Natural killer cell (primary cell): ENCODE measurements at regions not wholly inside any gene's neighbourhood (a gene's known extent, or its start where the extent isn't known, plus 50 kb on each side); places are given as distances from the start of the nearest gene placed in this dataset.

Source experiments
- ATAC-seq, 3 donors: fragments of 150-1000 bp in 2 of 3; fragments of 200-7000 bp in 1 of 3; cut with Tn5 transposase; 1 replicate in 1 of 3; 2 replicates in 2 of 3; pipeline ENCODE4 v1.10.0; 2021; ENCODE audit warnings: mild to moderate bottlenecking in 2 of 3, moderate library complexity in 2 of 3
- DNase-seq, 2 donors: peaks; one replicate each; pipeline versions ENCODE4 v3.0.0 to v3.0.0-alpha.2; 2013 to 2021; ENCODE audit warnings: mixed read lengths in 1 of 2
- H3K27ac ChIP-seq: one replicate; pipeline ENCODE4 v1.5.1; 2013; ENCODE audit warnings: mild to moderate bottlenecking, low read length
- H3K27me3 ChIP-seq: one replicate; pipeline ENCODE4 v1.6.1; 2013; ENCODE audit warnings: low read length; ENCODE audit not compliant: control insufficient read depth, insufficient read depth
- H3K36me3 ChIP-seq: one replicate; pipeline ENCODE4 v1.6.1; 2013; ENCODE audit warnings: low read length; ENCODE audit not compliant: control insufficient read depth, insufficient read depth
- H3K4me1 ChIP-seq: one replicate; pipeline ENCODE4 v1.6.1; 2013; ENCODE audit warnings: low read length; ENCODE audit not compliant: control insufficient read depth, insufficient read depth
- H3K4me3 ChIP-seq: one replicate; pipeline ENCODE4 v1.5.1; 2013; ENCODE audit warnings: low read length
- H3K9me3 ChIP-seq: one replicate; pipeline ENCODE4 v1.6.1; 2013; ENCODE audit warnings: low read length; ENCODE audit not compliant: control insufficient read depth, insufficient read depth
- H3K27ac Mint-ChIP-seq, 2 donors: one replicate each; pipeline ENCODE4 v1.8.0; 2022; ENCODE audit warnings: mild to moderate bottlenecking in 2 of 2, mixed read lengths in 2 of 2, moderate library complexity in 1 of 2
- H3K27me3 Mint-ChIP-seq, 2 donors: one replicate each; pipeline ENCODE4 v1.8.0; 2022; ENCODE audit warnings: low read depth in 2 of 2, mixed read lengths in 2 of 2
- H3K36me3 Mint-ChIP-seq: one replicate; pipeline ENCODE4 v1.8.0; 2022; ENCODE audit warnings: mixed read lengths
- H3K4me1 Mint-ChIP-seq, 2 donors: one replicate each; pipeline ENCODE4 v1.8.0; 2022; ENCODE audit warnings: mixed read lengths in 2 of 2
- H3K4me3 Mint-ChIP-seq: one replicate; pipeline ENCODE4 v1.8.0; 2022; ENCODE audit warnings: mild to moderate bottlenecking, moderate library complexity, mixed read lengths
- H3K9me3 Mint-ChIP-seq, 2 donors: one replicate each; pipeline ENCODE4 v1.8.0; 2022; ENCODE audit warnings: mixed read lengths in 2 of 2
- WGBS: methylation state at CpG from one replicate; pipeline ENCODE4 v1.1.7; 2013; ENCODE audit warnings: missing lambda C conversion rate; ENCODE audit not compliant: insufficient coverage; 5-methylcytosine and 5-hydroxymethylcytosine counted together
- intact Hi-C: fragments of 100-400 bp; cut with micrococcal nuclease; formaldehyde crosslinking; loops from one replicate; pipeline ENCODE4 v1.14.2; 2022
- TF ChIP-seq, protein P1 (sequence below): fragments of 200-600 bp; IDR thresholded peaks from one replicate; pipeline ENCODE4 v1.8.0; 2022; ENCODE audit warnings: antibody characterized with exemption

DNA sequence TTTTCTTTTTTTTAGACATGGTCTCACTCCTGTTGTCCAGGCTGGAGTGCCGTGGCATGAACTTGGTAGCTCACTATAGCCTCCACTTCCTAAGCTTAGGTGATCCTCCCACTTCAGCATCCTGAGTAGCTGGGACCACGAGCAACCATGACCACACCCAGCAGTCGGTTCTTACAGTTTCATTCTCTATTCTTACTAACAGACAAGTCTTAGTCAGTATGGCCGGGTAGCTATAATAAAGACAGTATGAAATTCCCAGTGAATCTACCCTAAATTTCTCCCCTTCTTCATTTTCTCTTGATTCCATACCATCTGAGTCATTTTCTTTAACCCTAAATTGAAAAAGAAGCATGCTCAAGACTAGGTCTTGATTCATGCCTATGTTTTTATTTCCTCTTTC, 775.3 kb upstream of the NRXN1 start:
- TF ChIP-seq, protein P1, sequence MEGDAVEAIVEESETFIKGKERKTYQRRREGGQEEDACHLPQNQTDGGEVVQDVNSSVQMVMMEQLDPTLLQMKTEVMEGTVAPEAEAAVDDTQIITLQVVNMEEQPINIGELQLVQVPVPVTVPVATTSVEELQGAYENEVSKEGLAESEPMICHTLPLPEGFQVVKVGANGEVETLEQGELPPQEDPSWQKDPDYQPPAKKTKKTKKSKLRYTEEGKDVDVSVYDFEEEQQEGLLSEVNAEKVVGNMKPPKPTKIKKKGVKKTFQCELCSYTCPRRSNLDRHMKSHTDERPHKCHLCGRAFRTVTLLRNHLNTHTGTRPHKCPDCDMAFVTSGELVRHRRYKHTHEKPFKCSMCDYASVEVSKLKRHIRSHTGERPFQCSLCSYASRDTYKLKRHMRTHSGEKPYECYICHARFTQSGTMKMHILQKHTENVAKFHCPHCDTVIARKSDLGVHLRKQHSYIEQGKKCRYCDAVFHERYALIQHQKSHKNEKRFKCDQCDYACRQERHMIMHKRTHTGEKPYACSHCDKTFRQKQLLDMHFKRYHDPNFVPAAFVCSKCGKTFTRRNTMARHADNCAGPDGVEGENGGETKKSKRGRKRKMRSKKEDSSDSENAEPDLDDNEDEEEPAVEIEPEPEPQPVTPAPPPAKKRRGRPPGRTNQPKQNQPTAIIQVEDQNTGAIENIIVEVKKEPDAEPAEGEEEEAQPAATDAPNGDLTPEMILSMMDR: no peak
- Mint-ChIP-seq H3K9me3 (peaks cover 13 to 15% of the 10 kb centered on the region in 2 donors), H3K36me3 (peaks cover 15% of the 10 kb centered on the region), H3K4me1 (no peaks in the 10 kb centered on the region), H3K27ac (no peak overlapping the region), H3K4me3 (no peak overlapping the region), H3K27me3 (no peaks in the 10 kb centered on the region)
- DNase-seq (no peak), ATAC-seq (no peak)
- H3K9me3 ChIP-seq: no peaks in the 10 kb centered on the region
- no peak overlapping the region for H3K4me3 ChIP-seq
- no peaks in the 10 kb centered on the region for H3K4me1 ChIP-seq
- no peaks in the 10 kb centered on the region for H3K36me3 ChIP-seq
- WGBS: 82% methylated on average over 4 of the region's 4 CpGs
- H3K27ac ChIP-seq: no peak overlapping the region
- intact Hi-C loops: no loop called here
- H3K27me3 ChIP-seq: no peaks in the 10 kb centered on the region

DNA sequence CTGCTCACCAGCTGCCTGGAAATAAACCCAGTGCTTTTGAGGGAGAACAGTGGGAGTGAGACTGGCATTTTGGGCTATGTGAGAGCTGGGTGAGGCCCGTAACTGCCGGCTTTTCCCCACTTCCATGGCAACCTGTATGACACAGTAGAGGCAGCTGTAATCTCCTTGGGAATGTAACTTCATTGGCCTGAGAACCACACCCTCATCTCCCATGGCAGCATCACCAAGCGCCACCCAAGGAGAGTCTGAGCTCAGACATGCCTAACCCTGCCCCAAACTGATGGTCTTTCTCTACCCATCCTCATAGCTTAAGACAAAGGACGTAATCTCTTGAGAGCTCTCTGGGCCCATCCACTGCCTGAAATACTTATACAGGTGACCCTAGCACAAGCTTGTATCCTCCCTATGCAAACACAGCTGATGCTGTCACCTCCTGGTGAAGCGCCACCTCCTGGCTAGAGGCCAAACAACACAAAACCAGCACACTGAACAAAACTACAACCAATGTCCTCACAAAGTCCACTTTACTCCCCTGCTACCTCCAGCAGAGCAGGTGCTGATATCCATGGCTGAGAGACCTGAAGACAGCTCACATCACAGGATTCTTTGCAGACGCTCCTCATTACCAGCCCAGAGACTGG, 763.4 kb upstream of the NRXN1 start:
- 90% methylated on average over 6 of the region's 6 CpGs for WGBS
- Mint-ChIP-seq H3K27ac (no peak overlapping the region), H3K9me3 (peaks cover 11 to 12% of the 10 kb centered on the region in 2 donors), H3K4me1 (no peaks in the 10 kb centered on the region), H3K36me3 (peaks cover 19% of the 10 kb centered on the region), H3K27me3 (no peaks in the 10 kb centered on the region), H3K4me3 (no peak overlapping the region)
- no peak for DNase-seq
- ATAC-seq: no peak
- Histone ChIP-seq H3K27ac (no peak overlapping the region), H3K9me3 (peaks cover 25% of the 10 kb centered on the region), H3K27me3 (no peaks in the 10 kb centered on the region), H3K4me1 (no peaks in the 10 kb centered on the region), H3K36me3 (no peaks in the 10 kb centered on the region), H3K4me3 (no peak overlapping the region)
- intact Hi-C loops: no loop called here
- TF ChIP-seq, protein P1: no peak

- H3K27me3 ChIP-seq: no peaks in the 10 kb centered on the region
- peaks cover 25% of the 10 kb centered on the region for H3K9me3 ChIP-seq
- ATAC-seq (no peak), DNase-seq (no peak)
- Mint-ChIP-seq H3K27ac (no peak overlapping the region), H3K4me3 (no peak overlapping the region), H3K27me3 (no peaks in the 10 kb centered on the region), H3K36me3 (peaks cover 5% of the 10 kb centered on the region), H3K9me3 (peaks cover 15 to 20% of the 10 kb centered on the region in 2 donors), H3K4me1 (no peaks in the 10 kb centered on the region)
- H3K4me3 ChIP-seq: no peak overlapping the region
- intact Hi-C loops: no loop called here
- TF ChIP-seq, protein P1: no peak
- H3K27ac ChIP-seq: no peak overlapping the region
- H3K4me1 ChIP-seq: no peaks in the 10 kb centered on the region
- 92% methylated on average over 3 of the region's 3 CpGs for WGBS
- H3K36me3 ChIP-seq: no peaks in the 10 kb centered on the region
These were observed 759.6 kb upstream of the NRXN1 start for GRCh38 chr2:51791496-51791895.

DNA sequence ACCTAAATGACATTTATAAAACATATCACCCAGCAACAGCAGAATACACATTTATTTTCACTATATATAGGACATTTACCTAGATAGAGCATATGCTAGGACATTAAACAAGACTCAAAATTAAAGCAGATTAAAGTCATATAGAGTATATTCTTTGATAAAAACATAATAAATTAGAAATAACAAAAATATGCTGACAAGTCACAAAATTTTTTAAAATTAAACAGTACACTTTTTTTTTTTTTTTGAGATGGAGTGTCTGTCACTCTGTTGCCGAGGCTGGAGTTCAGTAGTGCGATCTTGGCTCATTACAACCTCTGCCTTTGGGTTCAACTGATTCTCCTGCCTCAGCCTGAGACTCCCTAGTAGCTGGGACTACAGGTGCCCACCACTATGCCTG, 758.9 kb upstream of the NRXN1 start:
- no peak overlapping the region for H3K27ac ChIP-seq
- no peaks in the 10 kb centered on the region for H3K4me1 ChIP-seq
- intact Hi-C loops: no loop called here
- no peak for DNase-seq
- H3K9me3 ChIP-seq: peaks cover 25% of the 10 kb centered on the region
- WGBS: 83% methylated on average over 2 of the region's 2 CpGs
- TF ChIP-seq, protein P1: no peak
- H3K27ac Mint-ChIP-seq: no peak overlapping the region
- no peak for ATAC-seq
- no peaks in the 10 kb centered on the region for H3K27me3 Mint-ChIP-seq
- H3K4me3 ChIP-seq: no peak overlapping the region
- no peaks in the 10 kb centered on the region for H3K4me1 Mint-ChIP-seq
- no peak overlapping the region for H3K4me3 Mint-ChIP-seq
- H3K9me3 Mint-ChIP-seq: peaks cover 13 to 20% of the 10 kb centered on the region in 2 donors
- H3K36me3 Mint-ChIP-seq: peaks cover 5% of the 10 kb centered on the region
- H3K27me3 ChIP-seq: no peaks in the 10 kb centered on the region
- no peaks in the 10 kb centered on the region for H3K36me3 ChIP-seq
